VCaP (cell line): ENCODE measurements at regions not wholly inside any gene's neighbourhood (a gene's known extent, or its start where the extent isn't known, plus 50 kb on each side); places are given as distances from the start of the nearest gene placed in this dataset.

Experiments used
- H3K27ac ChIP-seq: fragments of 450-650 bp; 2 replicates; pipeline ENCODE4 v1.5.1; 2017
- TF ChIP-seq, protein P1 (sequence below): fragments of 450-650 bp; conservative IDR thresholded peaks from 2 replicates; pipeline ENCODE4 v1.5.1; 2017; ENCODE audit warnings: mild to moderate bottlenecking, moderate library complexity

DNA sequence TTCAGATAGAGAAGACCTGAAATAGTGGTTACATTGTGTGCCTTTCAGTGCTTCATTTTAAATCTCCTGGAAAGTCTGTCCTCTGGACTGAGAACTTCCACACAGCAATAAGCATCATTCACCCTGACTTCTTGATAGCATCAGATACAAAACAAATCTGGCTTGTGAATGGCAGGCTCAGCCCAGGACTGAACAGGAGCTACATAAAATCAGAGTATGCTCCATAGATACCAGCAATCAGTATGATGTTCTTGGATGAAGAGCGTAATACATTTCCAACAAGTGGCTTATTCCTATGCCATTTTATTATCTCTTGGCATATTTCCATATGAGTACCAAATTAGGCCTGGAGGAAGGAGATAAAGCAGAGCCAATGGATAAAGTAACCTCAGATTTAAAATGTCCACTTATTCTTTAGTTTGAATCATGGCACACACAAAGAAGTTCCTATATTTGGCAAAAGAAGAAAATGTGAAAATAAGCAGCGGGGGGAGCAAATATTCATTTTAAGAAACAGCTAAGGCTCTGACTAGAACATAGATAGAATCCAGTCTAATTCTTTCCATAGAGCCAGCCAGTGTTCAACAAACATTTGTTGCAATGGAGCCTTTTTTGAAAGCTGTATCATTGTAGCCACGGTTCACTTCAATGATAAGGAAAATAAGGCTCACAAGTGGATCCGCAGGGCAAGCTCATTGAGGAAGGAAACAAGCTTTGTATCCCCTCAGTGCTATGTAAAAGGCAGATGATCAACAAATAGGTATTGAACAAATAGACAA is 230.8 kb upstream of the CHAC2 start:
- TF ChIP-seq, protein P1, sequence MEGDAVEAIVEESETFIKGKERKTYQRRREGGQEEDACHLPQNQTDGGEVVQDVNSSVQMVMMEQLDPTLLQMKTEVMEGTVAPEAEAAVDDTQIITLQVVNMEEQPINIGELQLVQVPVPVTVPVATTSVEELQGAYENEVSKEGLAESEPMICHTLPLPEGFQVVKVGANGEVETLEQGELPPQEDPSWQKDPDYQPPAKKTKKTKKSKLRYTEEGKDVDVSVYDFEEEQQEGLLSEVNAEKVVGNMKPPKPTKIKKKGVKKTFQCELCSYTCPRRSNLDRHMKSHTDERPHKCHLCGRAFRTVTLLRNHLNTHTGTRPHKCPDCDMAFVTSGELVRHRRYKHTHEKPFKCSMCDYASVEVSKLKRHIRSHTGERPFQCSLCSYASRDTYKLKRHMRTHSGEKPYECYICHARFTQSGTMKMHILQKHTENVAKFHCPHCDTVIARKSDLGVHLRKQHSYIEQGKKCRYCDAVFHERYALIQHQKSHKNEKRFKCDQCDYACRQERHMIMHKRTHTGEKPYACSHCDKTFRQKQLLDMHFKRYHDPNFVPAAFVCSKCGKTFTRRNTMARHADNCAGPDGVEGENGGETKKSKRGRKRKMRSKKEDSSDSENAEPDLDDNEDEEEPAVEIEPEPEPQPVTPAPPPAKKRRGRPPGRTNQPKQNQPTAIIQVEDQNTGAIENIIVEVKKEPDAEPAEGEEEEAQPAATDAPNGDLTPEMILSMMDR, result no peak
- H3K27ac ChIP-seq, result no peak overlapping the region

DNA sequence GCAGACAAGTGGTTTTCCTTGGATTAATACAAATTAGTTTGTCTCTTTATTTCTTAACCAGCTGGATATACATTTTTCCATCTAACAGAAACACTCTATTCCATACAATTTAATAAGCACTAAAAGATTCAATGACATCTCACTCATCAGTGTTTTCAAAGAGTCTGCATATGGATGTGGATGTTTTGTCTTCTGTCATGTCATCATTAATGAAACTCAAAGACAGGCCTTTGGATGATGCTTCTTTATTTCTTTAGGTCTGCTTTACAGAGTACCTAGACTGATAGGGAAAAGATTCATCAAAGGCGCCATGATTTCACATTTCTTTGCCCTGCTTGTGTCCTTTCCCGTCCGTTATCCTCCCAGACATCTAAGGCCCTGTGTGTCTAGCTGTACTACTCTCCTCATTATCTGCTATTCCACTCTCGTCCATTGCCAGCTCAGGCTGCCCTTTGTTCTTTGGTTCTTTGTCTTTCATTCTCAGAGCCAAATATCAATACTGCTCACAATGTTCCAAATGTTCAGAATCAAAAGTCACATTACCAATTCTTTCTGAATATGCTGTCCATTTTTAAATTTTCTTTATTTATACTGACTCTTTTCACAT is 232.3 kb upstream of the CHAC2 start:
- no peak overlapping the region for H3K27ac ChIP-seq
- TF ChIP-seq, protein P1, result no peak

DNA sequence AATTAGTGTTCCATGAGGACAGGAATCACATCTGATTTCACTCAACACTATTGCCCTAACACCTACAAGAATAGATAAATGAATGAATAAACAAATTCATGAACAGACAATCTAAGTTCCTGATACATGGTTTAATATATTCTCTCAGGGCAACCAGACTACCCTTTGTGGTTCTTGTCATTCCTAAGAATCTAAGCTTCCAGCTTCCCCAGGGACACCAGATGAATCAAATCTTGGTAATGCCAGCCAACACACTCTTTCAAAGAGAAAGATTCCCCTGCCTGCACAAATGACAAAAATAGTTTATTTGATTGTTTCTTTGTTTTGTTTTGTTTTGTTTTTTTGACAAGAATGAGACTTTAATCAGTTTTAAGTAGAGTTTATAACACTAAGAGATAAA is 237.5 kb upstream of the CHAC2 start:
- TF ChIP-seq, protein P1, result no peak
- H3K27ac ChIP-seq, result no peak overlapping the region

DNA sequence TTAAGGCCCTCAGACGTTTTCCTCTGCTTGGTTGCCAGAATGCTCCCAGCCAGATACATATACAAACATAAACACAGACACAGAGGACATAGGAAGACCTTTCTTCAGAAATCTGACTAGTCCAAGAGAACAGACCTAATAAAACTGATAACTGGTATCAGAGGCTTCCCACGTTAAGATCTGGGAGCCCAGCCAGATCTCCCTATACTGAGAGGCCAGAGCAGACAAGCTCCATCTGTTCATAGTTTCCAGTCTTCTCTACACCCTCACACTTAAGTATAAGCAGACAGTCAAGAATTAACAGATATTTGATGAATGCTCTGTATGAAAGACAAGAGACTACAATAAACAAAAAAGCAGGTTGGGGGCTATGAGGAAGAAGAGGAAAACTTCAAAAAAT is 240.5 kb upstream of the CHAC2 start:
- H3K27ac ChIP-seq, result no peak overlapping the region
- TF ChIP-seq, protein P1, result no peak

DNA sequence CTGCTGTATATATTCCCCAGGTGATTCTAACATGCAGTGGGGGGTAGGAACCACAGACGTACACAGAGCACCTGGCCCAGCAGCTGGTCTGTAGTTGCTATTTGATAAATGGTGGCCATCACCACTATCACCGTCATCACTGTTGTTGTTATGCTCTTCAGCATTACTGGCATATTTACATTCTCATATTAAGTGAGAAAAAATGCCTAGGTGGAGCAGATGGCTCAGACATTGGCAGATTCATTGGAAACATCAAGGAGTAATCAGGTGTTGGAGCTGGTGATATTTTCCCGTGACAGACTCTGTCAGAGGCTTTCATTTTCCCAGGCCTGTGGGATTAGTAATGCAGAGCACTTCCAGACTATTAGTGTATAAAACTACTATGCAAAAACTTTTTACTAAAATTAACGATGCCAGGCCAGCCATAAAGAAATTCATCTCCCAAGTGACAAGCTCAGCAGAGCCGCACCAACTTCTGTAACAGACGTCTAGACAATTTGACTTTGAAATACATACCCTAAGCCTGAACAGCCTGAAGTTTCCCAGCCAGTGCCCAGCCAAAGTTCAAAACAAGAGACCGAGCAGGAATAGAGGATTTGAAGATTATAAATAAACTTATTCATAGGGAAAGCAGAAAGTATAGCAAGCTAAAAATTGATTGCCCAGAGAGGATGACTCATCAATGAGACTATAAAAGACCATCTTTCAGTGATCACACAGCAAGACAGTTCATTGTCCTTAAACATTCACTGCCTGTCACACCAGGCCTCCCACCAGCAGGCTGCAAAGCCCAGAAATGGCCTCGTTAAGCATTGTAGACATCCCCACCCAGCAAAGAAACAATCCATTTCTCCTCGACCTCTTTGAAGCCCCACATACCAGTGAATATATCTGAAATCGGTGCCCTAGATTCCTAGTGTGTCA is 247.4 kb upstream of the CHAC2 start:
- TF ChIP-seq, protein P1, result no peak
- no peak overlapping the region for H3K27ac ChIP-seq

DNA sequence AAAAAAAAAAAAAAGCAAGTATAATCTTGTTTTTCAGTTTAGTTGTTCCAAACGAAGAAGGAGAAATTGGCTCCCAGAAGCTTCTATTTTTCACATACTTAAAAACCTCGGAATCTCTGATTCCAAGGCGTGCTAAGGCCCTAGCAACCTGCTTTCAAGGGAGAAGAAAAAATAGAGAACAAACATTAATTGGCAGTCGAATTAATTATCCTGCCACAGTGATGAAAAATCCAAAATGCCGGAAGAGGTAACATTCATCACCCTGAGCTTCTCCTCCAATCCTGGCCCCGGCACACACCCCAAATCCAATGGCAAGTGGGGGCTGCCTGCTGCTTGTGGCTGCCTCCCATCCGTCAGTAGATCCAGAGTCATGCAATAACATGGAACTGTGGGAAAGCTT is 250.2 kb upstream of the CHAC2 start:
- TF ChIP-seq, protein P1, result no peak
- H3K27ac ChIP-seq, result no peak overlapping the region

DNA sequence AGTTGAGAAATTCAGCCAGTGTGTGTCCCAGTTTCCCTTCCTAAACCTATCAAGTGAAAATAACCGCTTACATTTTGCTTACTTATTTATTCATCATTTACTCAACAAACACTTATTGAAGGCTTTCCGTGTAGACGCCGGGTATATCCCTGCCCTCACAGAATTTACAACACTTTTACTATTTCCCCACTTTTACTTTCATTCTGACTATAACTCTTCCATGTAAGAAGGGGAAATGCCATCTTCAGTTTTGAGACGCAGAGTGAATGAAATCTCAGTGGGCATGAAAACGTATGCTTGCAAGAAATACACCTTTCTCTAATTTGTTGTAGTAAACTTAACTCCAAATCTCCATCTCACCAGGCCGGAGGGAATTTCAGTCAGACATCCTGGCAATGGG is 251.0 kb upstream of the CHAC2 start:
- no peak overlapping the region for H3K27ac ChIP-seq
- TF ChIP-seq, protein P1, result no peak
